ENCODE measurements at regions not wholly inside any gene's neighbourhood (a gene's known extent, or its start where the extent isn't known, plus 50 kb on each side); places are given as distances from the start of the nearest gene placed in this dataset.

DNA sequence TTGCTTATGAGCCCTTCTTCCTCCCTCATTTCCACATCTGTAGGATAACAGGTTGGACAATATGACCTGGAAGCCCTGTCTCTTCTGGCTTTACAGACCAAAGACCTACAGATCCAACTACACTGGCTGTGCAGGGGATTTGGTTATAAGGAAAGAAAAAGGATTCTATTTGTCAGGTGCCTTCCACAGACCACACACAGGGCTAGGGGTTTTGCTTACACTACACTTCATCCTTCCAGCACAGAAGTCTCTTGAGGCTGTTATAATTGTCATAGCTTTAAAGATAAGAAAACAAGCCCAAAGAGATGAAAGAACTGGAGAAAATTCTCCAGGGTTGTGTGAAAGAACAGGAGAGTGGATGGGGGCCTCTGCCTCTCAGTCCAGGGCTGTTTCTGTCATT is 302.6 kb downstream of the MYCN start:
- H2BK120ac ChIP-seq (ENCODE audit: low read depth, low read length, poor library complexity, severe bottlenecking), result no peak overlapping the region
- no peak overlapping the region for H3K23ac ChIP-seq (ENCODE audit: insufficient read length, low read depth, low read length)
- Mint-ChIP-seq H3K27ac (no peak overlapping the region), H3K4me1 (peaks cover 9 to 16% of the 10 kb centered on the region in 2 experiments), H3K36me3 (ENCODE audit: insufficient read depth in 1 of 3, low read depth in 3 of 3) (no peaks in the 10 kb centered on the region), H3K27me3 (ENCODE audit: low read depth) (peaks cover 3% of the 10 kb centered on the region; the same call in 1 of the 2 replicates), H3K9me3 (no peaks in the 10 kb centered on the region; a peak in 1 of 5 replicates), H3K4me3 (no peak overlapping the region)
- no peak overlapping the region for H3K4ac ChIP-seq (ENCODE audit: low read depth, low read length)
- no peak overlapping the region for H3K56ac ChIP-seq (ENCODE audit: insufficient read length, low read depth, low read length)
- H3K4me2 ChIP-seq (ENCODE audit: insufficient read depth, insufficient read length, low read length), result no peak overlapping the region
- H3K14ac ChIP-seq (ENCODE audit: insufficient read depth, low read length), result no peak overlapping the region
- H4K20me1 ChIP-seq (ENCODE audit: control insufficient read depth, insufficient read depth, insufficient read length), result no peaks in the 10 kb centered on the region
- no peaks in the 10 kb centered on the region for H3K79me1 ChIP-seq (ENCODE audit: insufficient read depth, low read depth, low read length, poor library complexity, severe bottlenecking)
- no peak overlapping the region for H2BK20ac ChIP-seq (ENCODE audit: low read depth, low read length, poor library complexity, severe bottlenecking)
- no peak overlapping the region for H3K27ac ChIP-seq (ENCODE audit: insufficient read length, low read depth, low read length)
- no peak overlapping the region for H4K8ac ChIP-seq (replicated peaks; ENCODE audit: insufficient read length, low read depth, low read length)
- H3K18ac ChIP-seq (ENCODE audit: insufficient read length, low read depth, low read length), result no peak overlapping the region
- no peak overlapping the region for H4K91ac ChIP-seq (ENCODE audit: insufficient read length, low read depth, low read length)
- no peak overlapping the region for H3T11ph ChIP-seq (ENCODE audit: low read length)
- TF ChIP-seq, protein P1, sequence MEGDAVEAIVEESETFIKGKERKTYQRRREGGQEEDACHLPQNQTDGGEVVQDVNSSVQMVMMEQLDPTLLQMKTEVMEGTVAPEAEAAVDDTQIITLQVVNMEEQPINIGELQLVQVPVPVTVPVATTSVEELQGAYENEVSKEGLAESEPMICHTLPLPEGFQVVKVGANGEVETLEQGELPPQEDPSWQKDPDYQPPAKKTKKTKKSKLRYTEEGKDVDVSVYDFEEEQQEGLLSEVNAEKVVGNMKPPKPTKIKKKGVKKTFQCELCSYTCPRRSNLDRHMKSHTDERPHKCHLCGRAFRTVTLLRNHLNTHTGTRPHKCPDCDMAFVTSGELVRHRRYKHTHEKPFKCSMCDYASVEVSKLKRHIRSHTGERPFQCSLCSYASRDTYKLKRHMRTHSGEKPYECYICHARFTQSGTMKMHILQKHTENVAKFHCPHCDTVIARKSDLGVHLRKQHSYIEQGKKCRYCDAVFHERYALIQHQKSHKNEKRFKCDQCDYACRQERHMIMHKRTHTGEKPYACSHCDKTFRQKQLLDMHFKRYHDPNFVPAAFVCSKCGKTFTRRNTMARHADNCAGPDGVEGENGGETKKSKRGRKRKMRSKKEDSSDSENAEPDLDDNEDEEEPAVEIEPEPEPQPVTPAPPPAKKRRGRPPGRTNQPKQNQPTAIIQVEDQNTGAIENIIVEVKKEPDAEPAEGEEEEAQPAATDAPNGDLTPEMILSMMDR (conservative IDR thresholded peaks at IDR 0.05), result no peak
- H4K5ac ChIP-seq (ENCODE audit: insufficient read length, low read depth, low read length), result no peak overlapping the region
- H3K27me3 ChIP-seq (ENCODE audit: insufficient read depth, low read length), result no peaks in the 10 kb centered on the region
- no peak overlapping the region for H2BK15ac ChIP-seq (ENCODE audit: low read depth, low read length)
- H3K4me1 ChIP-seq (ENCODE audit: insufficient read depth, low read length), result no peaks in the 10 kb centered on the region
- H2AK5ac ChIP-seq (ENCODE audit: insufficient read length, low read length), result no peak overlapping the region
- no peak for DNase-seq
- no peak overlapping the region for H3K9ac ChIP-seq (ENCODE audit: extremely low read depth, insufficient read length, low read length)
- H3K9me3 ChIP-seq (ENCODE audit: control insufficient read depth, low read depth, low read length), result no peaks in the 10 kb centered on the region
- no peaks in the 10 kb centered on the region for H3K23me2 ChIP-seq (ENCODE audit: insufficient read length, low read depth, low read length, poor library complexity, severe bottlenecking)
- H2BK12ac ChIP-seq (ENCODE audit: insufficient read length, low read depth, low read length), result no peak overlapping the region
- H2BK5ac ChIP-seq (ENCODE audit: insufficient read length, low read length), result no peak overlapping the region
- no peak overlapping the region for H2AFZ ChIP-seq (ENCODE audit: low read length)
- H3K79me2 ChIP-seq (ENCODE audit: insufficient read depth, low read length), result no peaks in the 10 kb centered on the region; the same call in 1 of the 2 replicates

All from H9 (cell line).